OCI-LY1 (cell line): ENCODE measurements at regions not wholly inside any gene's neighbourhood (a gene's known extent, or its start where the extent isn't known, plus 50 kb on each side); places are given as distances from the start of the nearest gene placed in this dataset.

Source experiments
- H2AFZ ChIP-seq: fragments of 200-600 bp; sonication (generic), shearing (Covaris generic); 2 replicates; pipeline ENCODE4 v1.6.0; 2014; ENCODE audit warnings: antibody characterized with exemption, mild to moderate bottlenecking, low read length
- H3F3A ChIP-seq: fragments of 200-600 bp; sonication (generic), shearing (Covaris generic); 2 replicates; pipeline ENCODE4 v1.6.0; 2014; ENCODE audit warnings: mild to moderate bottlenecking, antibody characterized with exemption, low read length, moderate library complexity; ENCODE audit not compliant: insufficient read depth
- H3K27ac ChIP-seq: fragments of 200-600 bp; sonication (generic); 2 replicates; pipeline ENCODE4 v1.5.1; 2014; ENCODE audit warnings: low read length, mixed run types, mild to moderate bottlenecking, low read depth; ENCODE audit not compliant: poor library complexity, severe bottlenecking
- H3K27me3 ChIP-seq: fragments of 200-600 bp; sonication (generic); 2 replicates; pipeline ENCODE4 v1.6.0; 2014; ENCODE audit warnings: antibody characterized with exemption, mild to moderate bottlenecking, low read length, moderate library complexity; ENCODE audit not compliant: insufficient read depth
- H3K36me3 ChIP-seq: fragments of 200-600 bp; sonication (generic); 2 replicates; pipeline ENCODE4 v1.6.1; 2014; ENCODE audit warnings: mild to moderate bottlenecking, antibody characterized with exemption, low read length, moderate library complexity, mixed read lengths; ENCODE audit not compliant: insufficient read depth
- H3K4me1 ChIP-seq: fragments of 200-600 bp; sonication (generic); 2 replicates; pipeline ENCODE4 v1.5.1; 2014; ENCODE audit warnings: mild to moderate bottlenecking, low read length, moderate library complexity; ENCODE audit not compliant: insufficient read depth, severe bottlenecking
- H3K4me2 ChIP-seq: fragments of 200-600 bp; sonication (generic), shearing (Covaris generic); 2 replicates; pipeline ENCODE4 v1.6.1; 2014; ENCODE audit warnings: low read length
- H3K4me3 ChIP-seq: fragments of 200-600 bp; sonication (generic); 2 replicates; pipeline ENCODE4 v1.5.1; 2014; ENCODE audit warnings: low read length, low read depth, mild to moderate bottlenecking, mixed read lengths; ENCODE audit not compliant: poor library complexity, severe bottlenecking
- H3K79me2 ChIP-seq: fragments of 200-600 bp; shearing (Covaris generic); 2 replicates; pipeline ENCODE4 v1.6.1; 2016; ENCODE audit warnings: mixed run types, low read length, mixed read lengths; ENCODE audit not compliant: insufficient read depth
- H3K9ac ChIP-seq: fragments of 200-600 bp; sonication (generic), shearing (Covaris generic); 2 replicates; pipeline ENCODE4 v1.6.1; 2014; ENCODE audit warnings: mild to moderate bottlenecking, low read length, mixed read lengths
- H3K9me2 ChIP-seq: fragments of 200-600 bp; sonication (generic), shearing (Covaris generic); 2 replicates; pipeline ENCODE4 v1.6.1; 2014; ENCODE audit warnings: low read depth, mild to moderate bottlenecking, low read length, mixed read lengths
- H3K9me3 ChIP-seq: fragments of 200-600 bp; shearing (Covaris generic); 2 replicates; pipeline ENCODE4 v1.6.1; 2014; ENCODE audit warnings: low read length, mixed read lengths
- H4K20me1 ChIP-seq: fragments of 200-600 bp; sonication (generic), shearing (Covaris generic); 2 replicates; pipeline ENCODE4 v1.6.0; 2016; ENCODE audit warnings: mild to moderate bottlenecking, low read length; ENCODE audit not compliant: insufficient read depth
- CTCF ChIP-seq: fragments of 200-600 bp; sonication (generic), shearing (Covaris generic); IDR thresholded peaks from 2 replicates; pipeline ENCODE4 v1.5.1; 2017; ENCODE audit warnings: mild to moderate bottlenecking, antibody characterized with exemption, low read length, moderate library complexity, mixed read lengths
- EZH2 ChIP-seq: fragments of 200-600 bp; sonication (generic), shearing (Covaris generic); IDR thresholded peaks from 2 replicates; pipeline ENCODE4 v1.8.0; 2017; ENCODE audit warnings: borderline replicate concordance, mixed run types, mild to moderate bottlenecking, antibody characterized with exemption, low read length, moderate library complexity, mixed read lengths

DNA sequence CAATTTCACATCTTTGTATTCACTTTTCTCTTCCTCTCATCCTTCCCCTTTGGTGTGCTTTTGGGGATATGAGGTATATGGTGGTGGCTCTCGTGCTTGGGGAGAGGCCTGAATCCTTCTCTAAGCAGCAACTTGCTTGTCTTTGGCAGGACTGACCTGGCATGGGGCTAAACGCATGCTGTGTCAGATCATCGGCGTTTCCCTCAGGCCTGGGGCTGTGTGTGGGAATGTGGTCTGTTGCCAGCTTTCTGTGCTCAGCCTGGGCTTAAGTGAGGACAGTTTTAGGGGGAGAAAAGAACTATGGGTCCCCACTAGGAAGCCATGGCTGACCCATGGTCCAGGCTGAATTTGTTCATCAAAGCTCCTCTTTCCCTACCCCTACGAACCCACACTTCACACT, 60.7 kb downstream of the TET3 start:
- H3K79me2 ChIP-seq = no peaks in the 10 kb centered on the region; the same call in 1 of the 2 replicates
- no peak overlapping the region for H3K4me3 ChIP-seq

GRCh38 chr2:74046441-74046840, 61.7 kb downstream of the TET3 start:
- H3K4me1 ChIP-seq = peaks cover 8% of the 10 kb centered on the region
- no peaks in the 10 kb centered on the region for H3K9me3 ChIP-seq
- H3K4me2 ChIP-seq = no peak overlapping the region
- no peak overlapping the region for H3K4me3 ChIP-seq
- no peak for TF ChIP-seq CTCF
- TF ChIP-seq EZH2 = no peak
- no peaks in the 10 kb centered on the region for H3K9me2 ChIP-seq
- no peaks in the 10 kb centered on the region for H4K20me1 ChIP-seq
- peaks cover 8% of the 10 kb centered on the region; the same call in 1 of the 2 replicates for H3K36me3 ChIP-seq
- no peaks in the 10 kb centered on the region for H3K27me3 ChIP-seq
- H2AFZ ChIP-seq = no peak overlapping the region
- H3K27ac ChIP-seq = no peak overlapping the region
- no peaks in the 10 kb centered on the region for H3F3A ChIP-seq
- H3K79me2 ChIP-seq = no peaks in the 10 kb centered on the region; the same call in 1 of the 2 replicates
- no peak overlapping the region for H3K9ac ChIP-seq

More for the DNA sequence above, 60.7 kb downstream of the TET3 start:
- H3K4me2 ChIP-seq = no peak overlapping the region
- no peaks in the 10 kb centered on the region for H3K9me3 ChIP-seq
- H4K20me1 ChIP-seq = no peaks in the 10 kb centered on the region
- no peaks in the 10 kb centered on the region for H3K4me1 ChIP-seq
- H3K9ac ChIP-seq = no peak overlapping the region
- H3K9me2 ChIP-seq = no peaks in the 10 kb centered on the region
- no peaks in the 10 kb centered on the region for H3K27me3 ChIP-seq
- no peak overlapping the region for H2AFZ ChIP-seq
- no peaks in the 10 kb centered on the region for H3F3A ChIP-seq
- no peak for TF ChIP-seq EZH2
- TF ChIP-seq CTCF = no peak
- H3K27ac ChIP-seq = no peak overlapping the region
- H3K36me3 ChIP-seq = peaks cover 8% of the 10 kb centered on the region; the same call in 1 of the 2 replicates

DNA sequence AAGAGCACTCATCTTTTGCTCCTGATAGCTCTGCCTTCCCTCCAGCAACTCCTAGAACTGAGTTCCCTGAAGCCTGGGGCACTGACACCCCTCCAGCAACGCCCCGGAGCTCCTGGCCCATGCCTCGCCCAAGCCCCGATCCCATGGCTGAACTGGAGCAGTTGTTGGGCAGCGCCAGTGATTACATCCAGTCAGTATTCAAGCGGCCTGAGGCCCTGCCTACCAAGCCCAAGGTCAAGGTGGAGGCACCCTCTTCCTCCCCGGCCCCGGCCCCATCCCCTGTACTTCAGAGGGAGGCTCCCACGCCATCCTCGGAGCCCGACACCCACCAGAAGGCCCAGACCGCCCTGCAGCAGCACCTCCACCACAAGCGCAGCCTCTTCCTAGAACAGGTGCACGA, 62.4 kb downstream of the TET3 start:
- no peaks in the 10 kb centered on the region for H3K27me3 ChIP-seq
- H3K9me2 ChIP-seq = no peaks in the 10 kb centered on the region
- no peak overlapping the region for H3K9ac ChIP-seq
- no peaks in the 10 kb centered on the region for H3F3A ChIP-seq
- TF ChIP-seq CTCF (no peak), EZH2 (no peak)
- no peaks in the 10 kb centered on the region for H3K9me3 ChIP-seq
- no peaks in the 10 kb centered on the region for H4K20me1 ChIP-seq
- H3K36me3 ChIP-seq = peaks cover 8% of the 10 kb centered on the region; the same call in 1 of the 2 replicates
- H3K79me2 ChIP-seq = no peaks in the 10 kb centered on the region; the same call in 1 of the 2 replicates
- H3K4me1 ChIP-seq = peaks cover 12% of the 10 kb centered on the region
- no peak overlapping the region for H3K27ac ChIP-seq
- no peak overlapping the region for H3K4me2 ChIP-seq
- H2AFZ ChIP-seq = no peak overlapping the region
- no peak overlapping the region for H3K4me3 ChIP-seq
